Mesendoderm (in vitro differentiated cells): ENCODE measurements at regions not wholly inside any gene's neighbourhood (a gene's known extent, or its start where the extent isn't known, plus 50 kb on each side); places are given as distances from the start of the nearest gene placed in this dataset.
A peak's percentile ranks its signal among the peaks of the same experiment; 100 is the strongest.

Experiments
- DNase-seq: peaks from one replicate; pipeline ENCODE4 v3.0.0; 2013
- H2AK5ac ChIP-seq: 2 replicates; pipeline ENCODE4 v1.6.1; 2013; ENCODE audit warnings: low read length, inconsistent platforms
- H2BK120ac ChIP-seq: 2 replicates; pipeline ENCODE4 v1.6.1; 2013; ENCODE audit warnings: low read depth, mild to moderate bottlenecking, low read length, moderate library complexity, mixed read lengths
- H2BK15ac ChIP-seq: replicated peaks from 2 replicates; pipeline ENCODE4 v1.6.1; 2013; ENCODE audit warnings: low read depth, mild to moderate bottlenecking, moderate library complexity
- H2BK5ac ChIP-seq: 2 replicates; pipeline ENCODE4 v1.6.1; 2013; ENCODE audit warnings: low read length, inconsistent platforms
- H3K18ac ChIP-seq: 2 replicates; pipeline ENCODE4 v1.6.1; 2013; ENCODE audit warnings: mild to moderate bottlenecking, low read length, mixed read lengths
- H3K23ac ChIP-seq: one replicate; pipeline ENCODE4 v1.6.1; 2013; ENCODE audit warnings: low read length
- H3K27ac ChIP-seq: 2 replicates; pipeline ENCODE4 v1.5.1; 2013; ENCODE audit warnings: low read depth, mild to moderate bottlenecking, inconsistent platforms, low read length, moderate library complexity
- H3K27me3 ChIP-seq: 2 replicates; pipeline ENCODE4 v1.6.1; 2013; ENCODE audit warnings: low read length, control low read depth, mild to moderate bottlenecking, inconsistent platforms; ENCODE audit not compliant: insufficient read depth, poor library complexity
- H3K36me3 ChIP-seq: 2 replicates; pipeline ENCODE4 v1.6.1; 2013; ENCODE audit warnings: low read length, inconsistent platforms; ENCODE audit not compliant: control insufficient read depth, insufficient read depth
- H3K4ac ChIP-seq: one replicate; pipeline ENCODE4 v1.6.1; 2013; ENCODE audit warnings: low read depth, mild to moderate bottlenecking, low read length, moderate library complexity
- H3K4me1 ChIP-seq: 2 replicates; pipeline ENCODE4 v1.6.1; 2013; ENCODE audit warnings: low read depth, low read length, inconsistent platforms; ENCODE audit not compliant: control insufficient read depth
- H3K4me2 ChIP-seq: 2 replicates; pipeline ENCODE4 v1.6.1; 2013; ENCODE audit warnings: low read length
- H3K4me3 ChIP-seq: 2 replicates; pipeline ENCODE4 v1.5.1; 2013; ENCODE audit warnings: mild to moderate bottlenecking, low read length
- H3K56ac ChIP-seq: one replicate; pipeline ENCODE4 v1.6.1; 2013; ENCODE audit warnings: low read length
- H3K79me1 ChIP-seq: 2 replicates; pipeline ENCODE4 v1.6.1; 2013; ENCODE audit warnings: low read length, inconsistent platforms
- H3K79me2 ChIP-seq: 2 replicates; pipeline ENCODE4 v1.6.1; 2013; ENCODE audit warnings: mild to moderate bottlenecking, low read length; ENCODE audit not compliant: control insufficient read depth, insufficient read depth
- H3K9ac ChIP-seq: 2 replicates; pipeline ENCODE4 v1.6.1; 2013; ENCODE audit warnings: low read length, inconsistent platforms
- H4K5ac ChIP-seq: one replicate; pipeline ENCODE4 v1.6.1; 2013; ENCODE audit warnings: low read length
- H4K8ac ChIP-seq: one replicate; pipeline ENCODE4 v1.6.1; 2013; ENCODE audit warnings: low read depth, mild to moderate bottlenecking, control low read depth, low read length, moderate library complexity
- WGBS: extraction: QIAGEN DNeasy Blood & Tissue Kit; methylation state at CpG from one replicate; pipeline ENCODE4 v1.1.7; 2013; ENCODE audit warnings: low lambda C conversion rate, missing lambda C conversion rate; ENCODE audit not compliant: insufficient coverage; ENCODE audit errors: extremely low coverage; 5-methylcytosine and 5-hydroxymethylcytosine counted together

DNA sequence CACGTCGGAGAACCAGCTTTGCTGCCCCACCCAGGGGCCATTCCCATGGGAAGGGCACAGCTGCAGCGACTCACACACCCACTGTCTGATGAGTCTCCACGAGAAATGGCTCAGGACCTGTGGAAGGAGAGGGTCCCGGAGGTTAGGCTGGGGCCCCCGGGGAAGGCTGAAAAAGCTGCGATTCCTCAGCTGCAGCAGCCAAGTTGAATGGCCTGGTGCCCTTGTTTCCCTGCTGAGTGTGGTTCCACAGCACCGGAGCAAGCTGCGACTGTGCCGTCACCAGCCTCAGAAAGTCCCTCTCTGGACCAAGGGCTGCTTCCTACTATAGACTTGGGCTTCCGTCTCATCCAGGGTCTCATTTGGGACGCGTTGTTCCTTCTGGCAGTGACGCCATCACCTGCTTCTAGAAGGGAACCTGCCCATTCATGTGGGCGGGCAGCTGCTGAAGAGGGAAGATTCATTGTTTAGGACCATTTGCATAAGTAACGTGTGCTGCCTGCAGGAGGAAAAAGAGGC is 180.2 kb downstream of the INHBB start:
- H4K5ac ChIP-seq = no peak overlapping the region
- no peak overlapping the region for H2AK5ac ChIP-seq
- peaks cover 3% of the 10 kb centered on the region for H3K4me1 ChIP-seq
- no peak overlapping the region for H2BK120ac ChIP-seq
- H3K56ac ChIP-seq = no peak overlapping the region
- H3K23ac ChIP-seq = no peak overlapping the region
- no peak overlapping the region for H3K9ac ChIP-seq
- DNase-seq = no peak
- no peak overlapping the region for H3K4ac ChIP-seq
- no peak overlapping the region for H3K4me3 ChIP-seq
- no peaks in the 10 kb centered on the region for H3K36me3 ChIP-seq
- no peak overlapping the region for H4K8ac ChIP-seq
- no peak overlapping the region for H2BK15ac ChIP-seq
- WGBS = no CpG with 5 or more reads among the region's 16 CpGs
- H2BK5ac ChIP-seq = no peak overlapping the region
- no peaks in the 10 kb centered on the region for H3K27me3 ChIP-seq
- H3K79me2 ChIP-seq = no peaks in the 10 kb centered on the region
- H3K79me1 ChIP-seq = no peaks in the 10 kb centered on the region
- H3K18ac ChIP-seq = no peak overlapping the region
- no peak overlapping the region for H3K27ac ChIP-seq
- no peak overlapping the region for H3K4me2 ChIP-seq

DNA sequence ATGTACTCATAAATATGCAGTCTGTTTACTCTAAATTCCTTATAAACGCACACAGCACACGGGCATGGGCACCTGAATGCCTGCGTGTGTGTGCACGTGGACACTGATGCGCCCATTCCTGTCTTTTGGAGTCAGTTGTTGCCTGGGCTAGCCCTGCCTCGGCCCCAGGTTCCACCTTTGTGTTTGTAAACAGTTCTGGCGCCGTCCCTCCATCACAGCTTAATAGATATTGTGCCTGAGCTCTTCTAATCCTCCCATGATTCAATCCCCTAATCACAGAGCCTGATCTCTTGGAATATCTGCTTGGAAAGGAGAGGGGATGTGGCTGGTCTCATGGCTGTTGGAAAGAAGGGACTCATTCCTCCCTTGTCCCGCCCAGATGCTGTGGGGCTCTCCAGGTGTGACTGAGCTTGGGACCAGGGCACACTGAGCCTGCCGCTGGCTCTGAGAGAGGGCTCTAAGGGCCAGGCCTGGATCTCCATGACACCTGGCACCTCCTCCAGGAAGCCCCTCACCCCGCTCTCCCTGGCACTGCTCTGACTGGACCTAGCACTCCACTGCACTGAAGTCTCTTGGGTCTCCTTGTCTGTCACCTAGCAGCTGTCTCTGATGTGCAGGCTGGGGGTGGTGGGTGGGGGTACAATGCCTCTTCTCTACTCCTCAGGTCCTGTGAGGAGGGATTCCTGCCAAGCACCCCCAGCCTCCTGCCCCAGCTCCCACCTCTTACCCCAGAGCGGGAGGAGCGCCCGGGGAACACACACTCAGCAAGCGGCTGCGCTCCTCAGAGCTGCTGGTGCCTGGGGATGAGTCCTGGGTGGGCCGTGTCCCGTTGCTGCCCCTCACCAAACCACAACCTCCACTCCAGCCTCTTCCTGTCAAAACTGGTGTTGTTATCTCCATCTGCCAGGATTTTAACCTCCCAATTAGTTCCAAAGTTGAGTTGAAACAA is 181.3 kb downstream of the INHBB start:
- no peak for DNase-seq
- no peak overlapping the region for H3K4me2 ChIP-seq
- no peak overlapping the region for H2BK15ac ChIP-seq
- no peak overlapping the region for H3K9ac ChIP-seq
- no peak overlapping the region for H3K4me3 ChIP-seq
- no peaks in the 10 kb centered on the region for H3K27me3 ChIP-seq
- H3K27ac ChIP-seq = no peak overlapping the region
- no peaks in the 10 kb centered on the region for H3K79me2 ChIP-seq
- no peak overlapping the region for H3K18ac ChIP-seq
- H2BK120ac ChIP-seq = no peak overlapping the region
- no peak overlapping the region for H3K4ac ChIP-seq
- no peak overlapping the region for H2BK5ac ChIP-seq
- H3K56ac ChIP-seq = no peak overlapping the region
- no peak overlapping the region for H3K23ac ChIP-seq
- H4K5ac ChIP-seq = no peak overlapping the region
- H3K36me3 ChIP-seq = no peaks in the 10 kb centered on the region
- no peaks in the 10 kb centered on the region for H3K4me1 ChIP-seq
- no peak overlapping the region for H2AK5ac ChIP-seq
- no CpG with 5 or more reads among the region's 18 CpGs for WGBS
- no peaks in the 10 kb centered on the region for H3K79me1 ChIP-seq
- H4K8ac ChIP-seq = no peak overlapping the region

DNA sequence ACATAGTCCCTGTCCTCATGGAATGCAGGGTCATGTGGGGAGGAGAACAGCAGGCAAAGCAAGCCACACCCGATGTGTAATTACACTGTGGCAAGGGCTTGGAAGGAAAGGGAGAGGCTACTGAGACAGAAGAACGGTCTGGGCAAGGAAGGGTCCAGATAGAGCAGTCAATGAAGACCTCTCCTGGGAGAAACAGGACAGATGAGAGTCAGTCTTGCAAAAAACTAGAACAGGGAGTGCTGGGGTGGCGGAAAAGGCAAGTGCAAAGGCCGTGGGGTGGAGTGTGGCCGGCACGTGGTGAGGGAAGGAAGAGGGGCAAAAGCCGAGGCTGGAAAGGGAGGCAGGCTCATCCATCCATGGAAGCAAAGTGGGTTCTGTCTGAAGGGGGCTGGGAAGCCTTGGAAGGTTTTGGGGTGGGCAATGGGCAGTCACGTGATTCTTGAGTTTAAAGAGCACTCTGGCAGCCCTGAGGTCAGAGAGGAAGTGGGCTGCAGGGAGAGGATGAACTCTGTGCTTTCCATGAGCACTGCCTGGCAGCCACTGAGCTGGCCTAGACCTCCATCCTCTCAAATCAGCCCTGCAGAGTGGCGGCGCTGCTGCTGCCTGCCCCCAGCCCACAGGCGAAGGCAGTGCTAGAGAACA is 182.2 kb downstream of the INHBB start:
- Histone ChIP-seq H2AK5ac (no peak overlapping the region), H2BK15ac (no peak overlapping the region), H4K8ac (no peak overlapping the region), H3K79me2 (no peaks in the 10 kb centered on the region), H3K18ac (no peak overlapping the region), H2BK5ac (no peak overlapping the region), H3K4me3 (no peak overlapping the region), H3K4me1 (no peaks in the 10 kb centered on the region), H4K5ac (no peak overlapping the region), H3K4ac (no peak overlapping the region), H3K27ac (no peak overlapping the region), H3K9ac (no peak overlapping the region), H3K36me3 (no peaks in the 10 kb centered on the region), H3K56ac (no peak overlapping the region), H3K4me2 (no peak overlapping the region), H3K23ac (peak overlapping the region; percentile 70), H3K79me1 (no peaks in the 10 kb centered on the region), H2BK120ac (no peak overlapping the region), H3K27me3 (no peaks in the 10 kb centered on the region)
- DNase-seq = no peak
- WGBS = no CpG with 5 or more reads among the region's 11 CpGs

DNA sequence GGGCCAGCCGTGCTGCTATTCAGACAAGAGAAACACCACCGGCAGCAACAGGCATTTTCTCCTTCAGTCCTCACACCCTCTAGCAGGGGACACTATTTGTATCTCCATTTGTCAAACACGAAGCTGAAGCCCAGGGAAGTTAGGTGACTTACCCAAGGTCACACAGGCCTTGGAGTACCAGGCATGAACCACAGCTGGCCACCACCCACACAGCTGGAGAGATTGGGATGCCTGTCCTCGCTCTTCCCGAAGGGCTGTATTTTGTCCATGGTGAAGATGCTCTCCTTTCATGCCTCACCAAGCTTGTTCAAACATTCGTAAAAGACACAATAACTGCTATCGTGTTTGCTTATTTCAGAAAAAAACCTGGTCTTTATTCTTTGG is 182.7 kb downstream of the INHBB start:
- no peak overlapping the region for H4K8ac ChIP-seq
- no peak overlapping the region for H3K4me3 ChIP-seq
- no peak overlapping the region for H3K4me2 ChIP-seq
- H3K23ac ChIP-seq = no peak overlapping the region
- H3K79me1 ChIP-seq = no peaks in the 10 kb centered on the region
- no peak overlapping the region for H3K56ac ChIP-seq
- no CpG with 5 or more reads among the region's 7 CpGs for WGBS
- H3K36me3 ChIP-seq = no peaks in the 10 kb centered on the region
- H3K4ac ChIP-seq = no peak overlapping the region
- H4K5ac ChIP-seq = no peak overlapping the region
- H3K27ac ChIP-seq = no peak overlapping the region
- H2AK5ac ChIP-seq = no peak overlapping the region
- no peak overlapping the region for H2BK5ac ChIP-seq
- no peaks in the 10 kb centered on the region for H3K27me3 ChIP-seq
- H3K18ac ChIP-seq = no peak overlapping the region
- no peaks in the 10 kb centered on the region for H3K79me2 ChIP-seq
- no peak for DNase-seq
- no peak overlapping the region for H3K9ac ChIP-seq
- no peaks in the 10 kb centered on the region for H3K4me1 ChIP-seq
- H2BK15ac ChIP-seq = no peak overlapping the region
- H2BK120ac ChIP-seq = no peak overlapping the region

DNA sequence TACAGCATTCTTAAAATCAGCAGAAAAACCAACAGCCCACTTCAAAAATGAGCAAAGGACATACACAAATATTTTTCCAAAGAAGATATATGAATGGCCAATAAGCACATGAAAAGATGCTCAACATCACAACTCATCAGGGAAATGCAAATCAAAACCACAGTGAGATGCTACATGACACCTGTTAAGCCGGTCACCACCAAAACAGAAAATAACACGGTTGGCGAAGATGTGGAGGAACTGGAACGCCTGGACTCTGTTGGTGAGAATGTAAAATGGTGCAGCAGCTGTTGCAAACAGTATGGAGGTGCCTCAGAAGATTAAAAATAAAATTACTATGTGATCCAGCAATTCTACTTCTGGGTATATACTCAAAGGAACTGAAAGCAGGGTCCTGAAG is 184.8 kb downstream of the INHBB start:
- H3K23ac ChIP-seq = no peak overlapping the region
- no CpG with 5 or more reads among the region's 4 CpGs for WGBS
- no peak overlapping the region for H3K18ac ChIP-seq

More for the DNA sequence above, 184.8 kb downstream of the INHBB start:
- no peak for DNase-seq
- Histone ChIP-seq H4K8ac (no peak overlapping the region), H3K79me2 (no peaks in the 10 kb centered on the region), H3K27me3 (no peaks in the 10 kb centered on the region), H3K79me1 (no peaks in the 10 kb centered on the region), H4K5ac (no peak overlapping the region), H2BK5ac (no peak overlapping the region), H3K4me1 (no peaks in the 10 kb centered on the region), H3K4me3 (no peak overlapping the region), H3K4ac (no peak overlapping the region), H3K4me2 (no peak overlapping the region), H2BK15ac (no peak overlapping the region), H3K56ac (no peak overlapping the region), H3K9ac (no peak overlapping the region), H2BK120ac (no peak overlapping the region), H3K27ac (no peak overlapping the region), H2AK5ac (no peak overlapping the region), H3K36me3 (no peaks in the 10 kb centered on the region)
